Mucosa of rectum (tissue), 2 donors: ENCODE measurements at regions not wholly inside any gene's neighbourhood (a gene's known extent, or its start where the extent isn't known, plus 50 kb on each side); places are given as distances from the start of the nearest gene placed in this dataset.

Experiments used
- H3K27ac ChIP-seq, 2 donors: one replicate each; pipeline ENCODE4 v1.7.0; 2013; ENCODE audit warnings: inconsistent platforms in 2 of 2, low read depth in 2 of 2, low read length in 2 of 2
- H3K27me3 ChIP-seq, 2 donors: one replicate each; pipeline ENCODE4 v1.7.0; 2013; ENCODE audit warnings: low read length in 2 of 2; ENCODE audit not compliant: control insufficient read depth in 2 of 2, insufficient read depth in 2 of 2
- H3K36me3 ChIP-seq, 2 donors: one replicate each; pipeline ENCODE4 v1.7.0; 2013; ENCODE audit warnings: low read length in 2 of 2; ENCODE audit not compliant: control insufficient read depth in 2 of 2, insufficient read depth in 2 of 2
- H3K4me1 ChIP-seq, 2 donors: one replicate each; pipeline ENCODE4 v1.7.0; 2013; ENCODE audit warnings: low read length in 2 of 2, mild to moderate bottlenecking in 1 of 2; ENCODE audit not compliant: control insufficient read depth in 2 of 2, insufficient read depth in 2 of 2
- H3K4me3 ChIP-seq, 2 donors: one replicate each; pipeline ENCODE4 v1.7.0; 2013; ENCODE audit warnings: low read length in 2 of 2
- H3K9ac ChIP-seq, 2 donors: one replicate each; pipeline ENCODE4 v1.7.0; 2013; ENCODE audit warnings: low read length in 2 of 2, low read depth in 1 of 2, mild to moderate bottlenecking in 1 of 2
- H3K9me3 ChIP-seq, 2 donors: one replicate each; pipeline ENCODE4 v1.7.0; 2013; ENCODE audit warnings: low read length in 2 of 2; ENCODE audit not compliant: control insufficient read depth in 2 of 2
- donor health status: healthy.
- donor health status: Normal muscosa, but diverticular disease.

DNA sequence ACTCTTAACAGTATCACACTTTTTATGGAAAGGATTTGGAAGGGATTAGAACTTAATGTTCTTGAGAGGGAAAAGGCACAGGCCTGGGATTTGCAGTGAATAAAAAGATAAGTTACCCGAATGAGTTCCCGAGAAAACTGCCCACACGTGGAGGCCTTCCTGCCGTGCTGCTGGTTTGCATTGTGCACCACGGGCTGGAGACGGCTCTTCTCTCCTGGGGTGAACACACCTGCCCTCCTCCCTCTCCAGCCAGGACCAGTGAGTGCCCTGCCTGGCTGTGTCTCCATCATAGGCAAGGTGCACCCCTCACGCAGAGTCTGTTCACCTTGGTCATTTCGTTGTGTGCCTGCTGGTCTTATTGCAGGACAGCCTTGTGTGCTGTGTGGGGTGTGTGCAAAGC lies 336.3 kb upstream of the SHH start:
- Histone ChIP-seq H3K4me1 (no peaks in the 10 kb centered on the region), H3K27me3 (no peaks in the 10 kb centered on the region), H3K4me3 (no peak overlapping the region), H3K9me3 (no peaks in the 10 kb centered on the region), H3K27ac (no peak overlapping the region), H3K9ac (no peak overlapping the region), H3K36me3 (no peaks in the 10 kb centered on the region)

DNA sequence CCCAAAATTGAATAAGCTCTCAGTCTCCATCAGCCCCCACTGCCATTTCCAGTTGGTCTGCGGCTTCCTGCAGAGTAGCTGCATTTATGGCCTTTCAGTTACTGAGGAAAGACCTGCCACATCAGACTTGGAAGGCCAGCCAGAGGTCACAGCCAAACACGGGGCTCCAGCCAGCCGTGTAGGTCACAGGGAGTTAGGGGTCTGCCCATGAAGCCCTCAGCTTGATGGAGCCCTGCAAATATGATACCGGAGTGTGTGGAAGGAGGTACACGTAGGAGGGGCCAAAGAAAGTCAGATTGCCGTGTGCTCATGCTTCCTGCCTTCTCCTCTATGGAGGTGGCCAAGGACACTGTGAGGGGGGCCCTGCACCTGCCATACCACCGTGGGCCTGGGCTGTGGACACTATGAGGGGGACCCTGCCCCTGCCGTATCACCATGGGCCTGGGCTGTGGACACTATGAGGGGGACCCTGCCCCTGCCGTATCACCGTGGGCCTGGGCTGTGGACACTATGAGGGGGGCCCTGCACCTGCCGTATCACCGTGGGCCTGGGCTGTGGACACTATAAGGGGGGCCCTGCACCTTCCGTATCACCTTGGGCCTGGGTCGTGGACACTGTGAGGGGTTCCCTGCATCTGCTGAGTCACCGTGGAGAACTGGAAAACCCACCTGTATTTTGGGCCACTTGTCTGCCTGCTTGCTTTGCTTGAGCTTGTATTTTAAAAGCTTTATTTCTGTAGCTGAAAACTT lies 335.7 kb upstream of the SHH start:
- Histone ChIP-seq H3K9me3 (no peaks in the 10 kb centered on the region), H3K27ac (no peak overlapping the region), H3K27me3 (no peaks in the 10 kb centered on the region), H3K4me1 (no peaks in the 10 kb centered on the region), H3K9ac (no peak overlapping the region), H3K4me3 (no peak overlapping the region), H3K36me3 (no peaks in the 10 kb centered on the region)

DNA sequence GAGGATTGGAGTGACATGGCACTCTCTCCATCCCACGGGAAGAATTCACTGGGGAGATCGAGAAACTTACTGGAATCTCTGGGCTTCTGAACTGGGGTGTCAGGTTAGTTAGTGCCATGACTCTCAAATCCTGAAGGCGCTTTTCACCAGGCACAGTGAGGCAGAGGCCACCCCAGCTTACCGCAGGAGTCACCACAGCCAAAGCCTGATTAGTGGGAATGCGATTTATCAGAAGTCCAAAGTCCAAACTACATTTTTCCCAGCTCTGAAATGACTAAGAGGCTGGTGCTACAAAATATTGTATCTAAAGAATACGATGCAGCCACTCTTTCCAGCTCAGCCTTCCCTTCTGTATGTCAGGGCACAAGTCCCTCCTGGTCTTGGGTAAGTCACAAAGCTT lies 334.8 kb upstream of the SHH start:
- Histone ChIP-seq H3K4me3 (no peak overlapping the region), H3K27ac (no peak overlapping the region), H3K36me3 (no peaks in the 10 kb centered on the region), H3K27me3 (no peaks in the 10 kb centered on the region), H3K9me3 (no peaks in the 10 kb centered on the region), H3K4me1 (no peaks in the 10 kb centered on the region), H3K9ac (no peak overlapping the region)

DNA sequence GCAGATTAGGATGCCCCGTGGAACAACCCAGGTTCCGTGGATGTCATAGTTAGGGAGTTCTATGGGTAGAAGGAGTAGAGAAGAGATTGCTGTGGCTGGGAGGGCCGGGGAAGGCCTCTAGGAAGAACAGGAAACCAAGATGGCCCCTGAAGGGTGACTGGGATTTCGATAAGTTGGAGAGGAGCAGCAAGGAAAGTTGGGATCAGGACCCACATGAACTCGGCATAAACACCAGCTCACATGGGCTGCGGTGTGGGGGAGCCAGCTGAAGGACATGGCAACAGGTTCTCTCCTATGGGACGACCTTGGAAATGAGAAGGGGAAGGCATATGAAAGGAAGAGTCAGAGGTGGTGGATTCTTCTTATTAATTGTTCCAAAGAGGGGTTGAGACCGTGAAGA lies 333.7 kb upstream of the SHH start:
- no peaks in the 10 kb centered on the region for H3K36me3 ChIP-seq
- H3K4me1 ChIP-seq = no peaks in the 10 kb centered on the region
- H3K9me3 ChIP-seq = no peaks in the 10 kb centered on the region

DNA sequence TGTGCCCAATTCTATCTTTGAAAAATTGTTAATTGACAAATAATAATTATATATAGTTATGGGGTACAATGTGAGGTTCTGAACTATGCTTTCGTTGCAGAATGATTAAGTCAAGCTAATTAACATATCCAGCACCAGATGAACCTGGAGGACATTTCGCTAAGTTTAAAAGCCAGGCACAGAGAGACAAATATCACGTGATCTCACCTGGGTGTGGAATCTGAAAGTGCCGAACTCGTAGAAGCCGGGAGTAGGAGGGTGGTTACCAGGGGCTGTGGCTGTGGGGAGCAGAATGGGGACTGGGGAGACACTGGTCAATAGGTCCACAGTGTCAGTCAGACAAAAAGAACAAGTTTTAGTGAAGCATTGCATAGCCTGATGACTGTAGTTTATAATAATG lies 332.9 kb upstream of the SHH start:
- H3K36me3 ChIP-seq = no peaks in the 10 kb centered on the region
- H3K9ac ChIP-seq = no peak overlapping the region
- H3K4me3 ChIP-seq = no peak overlapping the region
- H3K27ac ChIP-seq = no peak overlapping the region
- H3K27me3 ChIP-seq = no peaks in the 10 kb centered on the region
- H3K9me3 ChIP-seq = no peaks in the 10 kb centered on the region
- no peaks in the 10 kb centered on the region for H3K4me1 ChIP-seq

More for the DNA sequence above, 333.7 kb upstream of the SHH start:
- Histone ChIP-seq H3K27me3 (no peaks in the 10 kb centered on the region), H3K4me3 (no peak overlapping the region), H3K27ac (no peak overlapping the region), H3K9ac (no peak overlapping the region)

DNA sequence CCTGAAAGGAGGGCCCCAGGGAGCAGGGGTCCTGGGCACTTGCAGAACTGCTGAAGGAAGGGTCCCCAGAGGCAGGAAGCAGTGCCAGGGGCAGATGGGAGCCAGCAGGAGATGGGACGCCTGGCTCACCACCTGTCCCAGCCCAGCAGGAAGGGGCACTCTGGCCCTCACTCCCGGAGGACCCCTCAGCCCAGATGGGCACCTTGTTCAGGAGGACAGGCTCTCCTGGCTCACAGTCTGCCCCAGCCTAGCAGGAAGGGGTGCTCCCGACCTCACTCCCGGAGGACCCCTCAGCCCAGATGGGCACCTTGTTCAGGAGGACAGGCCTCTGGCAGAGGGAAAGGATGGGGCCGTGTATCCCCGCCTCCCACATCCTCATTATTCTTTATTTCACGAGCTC lies 331.4 kb upstream of the SHH start:
- H3K27ac ChIP-seq = no peak overlapping the region
- no peaks in the 10 kb centered on the region for H3K36me3 ChIP-seq
- H3K4me1 ChIP-seq = no peaks in the 10 kb centered on the region
- no peaks in the 10 kb centered on the region for H3K9me3 ChIP-seq
- no peak overlapping the region for H3K9ac ChIP-seq
- no peak overlapping the region for H3K4me3 ChIP-seq
- H3K27me3 ChIP-seq = peaks cover 0 to 2% of the 10 kb centered on the region in 2 donors

DNA sequence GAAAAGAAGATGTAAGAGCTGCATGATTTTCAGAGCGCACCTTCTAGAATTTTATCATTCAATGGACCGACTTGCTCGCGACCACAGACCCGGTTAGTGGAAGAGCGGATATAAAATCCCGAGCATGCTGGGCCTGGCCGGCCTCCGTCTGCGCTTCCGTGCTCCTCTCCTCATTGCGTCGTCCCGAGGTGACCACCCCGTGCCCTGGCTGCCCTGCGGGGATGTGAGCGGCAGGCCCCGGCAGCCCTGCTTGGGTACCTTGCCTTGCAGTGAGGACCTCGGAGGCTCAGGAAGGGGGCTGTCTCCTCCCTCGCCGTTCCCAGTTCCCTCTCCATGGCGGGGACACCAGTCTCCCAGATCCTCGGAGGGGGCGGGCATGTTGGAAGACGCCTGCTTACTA lies 330.9 kb upstream of the SHH start:
- peaks cover 0 to 2% of the 10 kb centered on the region in 2 donors for H3K27me3 ChIP-seq
- H3K4me1 ChIP-seq = no peaks in the 10 kb centered on the region
- no peak overlapping the region for H3K4me3 ChIP-seq
- H3K27ac ChIP-seq = no peak overlapping the region
- H3K9ac ChIP-seq = no peak overlapping the region
- H3K9me3 ChIP-seq = no peaks in the 10 kb centered on the region
- H3K36me3 ChIP-seq = no peaks in the 10 kb centered on the region

DNA sequence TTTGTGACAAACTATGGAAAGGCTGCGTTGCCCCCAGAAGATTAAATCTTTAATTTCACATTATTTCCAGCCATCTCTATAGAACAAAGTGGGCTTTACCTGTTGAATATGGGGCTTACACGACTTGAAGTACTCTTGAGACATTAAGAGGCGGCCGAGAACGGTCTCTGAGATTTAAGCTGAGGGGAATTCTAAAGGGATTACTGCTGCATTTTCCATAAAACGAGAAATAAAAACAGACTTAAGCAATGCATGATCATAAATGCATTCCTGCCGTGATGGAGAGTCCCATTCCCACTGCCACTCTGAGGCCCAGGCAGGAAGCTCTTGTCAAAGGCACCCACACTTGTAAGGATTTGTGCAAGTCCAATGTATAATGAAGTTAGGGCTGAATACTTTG lies 329.7 kb upstream of the SHH start:
- H3K27ac ChIP-seq = no peak overlapping the region
- no peaks in the 10 kb centered on the region for H3K9me3 ChIP-seq
- no peak overlapping the region for H3K9ac ChIP-seq

DNA sequence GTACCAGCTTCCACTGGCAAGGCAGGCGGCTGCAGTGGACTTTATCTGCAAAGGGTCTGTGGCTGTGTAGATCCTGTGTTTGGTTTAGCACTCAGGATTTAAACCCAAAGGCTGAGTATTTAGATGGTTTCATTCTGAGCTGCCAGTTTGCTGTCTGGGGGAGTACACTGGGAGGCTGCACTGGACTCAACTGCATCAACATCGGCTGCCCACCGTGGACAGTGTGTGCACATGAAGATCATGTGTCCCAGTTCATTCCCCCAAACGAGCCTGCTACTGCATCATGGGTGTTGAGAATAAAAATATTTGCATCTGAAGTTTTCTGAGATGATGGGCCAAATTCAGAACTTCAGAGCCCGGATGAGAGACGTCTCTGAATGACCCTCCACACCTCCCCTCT lies 328.6 kb upstream of the SHH start:
- Histone ChIP-seq H3K9ac (no peak overlapping the region), H3K4me1 (no peaks in the 10 kb centered on the region), H3K36me3 (no peaks in the 10 kb centered on the region), H3K27me3 (peaks cover 0 to 2% of the 10 kb centered on the region in 2 donors), H3K9me3 (no peaks in the 10 kb centered on the region), H3K4me3 (no peak overlapping the region), H3K27ac (no peak overlapping the region)

More for the DNA sequence above, 329.7 kb upstream of the SHH start:
- H3K27me3 ChIP-seq = peaks cover 0 to 2% of the 10 kb centered on the region in 2 donors
- H3K36me3 ChIP-seq = no peaks in the 10 kb centered on the region
- no peaks in the 10 kb centered on the region for H3K4me1 ChIP-seq
- no peak overlapping the region for H3K4me3 ChIP-seq

DNA sequence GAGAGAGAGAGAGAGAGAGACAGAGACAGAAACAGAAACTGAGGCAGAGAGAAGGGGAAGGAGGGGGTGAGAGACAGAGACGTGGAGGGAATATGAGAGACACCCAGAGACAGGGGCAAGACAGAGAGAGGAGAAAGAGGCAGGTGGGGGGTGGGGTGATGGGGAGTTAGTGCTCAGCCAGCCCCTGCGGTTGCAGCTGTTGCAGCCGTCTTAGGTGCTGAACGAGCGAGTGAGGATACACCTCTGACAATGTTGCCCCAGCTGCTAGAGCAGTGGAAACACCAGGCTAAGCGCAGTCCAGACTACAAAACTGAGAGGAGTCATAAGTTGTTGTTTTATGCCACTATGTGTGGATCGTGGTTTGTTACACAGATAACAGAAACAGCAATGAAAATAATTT lies 328.2 kb upstream of the SHH start:
- no peaks in the 10 kb centered on the region for H3K36me3 ChIP-seq
- H3K27ac ChIP-seq = no peak overlapping the region
- H3K4me3 ChIP-seq = no peak overlapping the region
- no peak overlapping the region for H3K9ac ChIP-seq
- no peaks in the 10 kb centered on the region for H3K4me1 ChIP-seq
- peaks cover 0 to 2% of the 10 kb centered on the region in 2 donors for H3K27me3 ChIP-seq
- H3K9me3 ChIP-seq = no peaks in the 10 kb centered on the region
